ENCODE measurements at regions not wholly inside any gene's neighbourhood (a gene's known extent, or its start where the extent isn't known, plus 50 kb on each side); places are given as distances from the start of the nearest gene placed in this dataset.

GRCh38 chr10:76779796-76780301, 857.8 kb downstream of the KCNMA1 start:
- TF ChIP-seq CTCF (conservative IDR thresholded peaks at IDR 0.05; ENCODE audit: low read depth, low read length) (no peak), EZH2 (IDR thresholded peaks at IDR 0.05; ENCODE audit: borderline replicate concordance, low read depth, low read length, poor library complexity, severe bottlenecking) (no peak)

All from A673 (cell line).